ENCODE measurements at regions not wholly inside any gene's neighbourhood (a gene's known extent, or its start where the extent isn't known, plus 50 kb on each side); places are given as distances from the start of the nearest gene placed in this dataset.

- TF ChIP-seq CTCF (IDR thresholded peaks at IDR 0.05; ENCODE audit: insufficient read depth, low read depth, low read length, missing control alignments): no peak
- DNase-seq (ENCODE audit: low read depth): no peak
These were observed 213.2 kb upstream of the DIO3 start for GRCh38 chr14:101347893-101348777.

GRCh38 chr14:101349108-101349507 lies 212.2 kb upstream of the DIO3 start:
- DNase-seq (ENCODE audit: low read depth): no peak
- H3K4me3 ChIP-seq (ENCODE audit: low read length): no peak overlapping the region
- no peak for TF ChIP-seq CTCF (IDR thresholded peaks at IDR 0.05; ENCODE audit: insufficient read depth, low read depth, low read length, missing control alignments)

More at GRCh38 chr14:101347893-101348777, 213.2 kb upstream of the DIO3 start:
- no peak overlapping the region for H3K4me3 ChIP-seq (ENCODE audit: low read length)

GRCh38 chr14:101350021-101350420 lies 211.3 kb upstream of the DIO3 start:
- no peak for TF ChIP-seq CTCF (IDR thresholded peaks at IDR 0.05; ENCODE audit: insufficient read depth, low read depth, low read length, missing control alignments)
- DNase-seq (ENCODE audit: low read depth): no peak
- no peak overlapping the region for H3K4me3 ChIP-seq (ENCODE audit: low read length)

GRCh38 chr14:101350691-101351090 lies 210.6 kb upstream of the DIO3 start:
- no peak for TF ChIP-seq CTCF (IDR thresholded peaks at IDR 0.05; ENCODE audit: insufficient read depth, low read depth, low read length, missing control alignments)
- H3K4me3 ChIP-seq (ENCODE audit: low read length): no peak overlapping the region
- DNase-seq (ENCODE audit: low read depth): no peak

GRCh38 chr14:101351146-101351545 lies 210.1 kb upstream of the DIO3 start:
- no peak for TF ChIP-seq CTCF (IDR thresholded peaks at IDR 0.05; ENCODE audit: insufficient read depth, low read depth, low read length, missing control alignments)
- no peak overlapping the region for H3K4me3 ChIP-seq (ENCODE audit: low read length)
- DNase-seq (ENCODE audit: low read depth): no peak

- H3K4me3 ChIP-seq (ENCODE audit: low read length): no peak overlapping the region
- TF ChIP-seq CTCF (IDR thresholded peaks at IDR 0.05; ENCODE audit: insufficient read depth, low read depth, low read length, missing control alignments): no peak
- no peak for DNase-seq (ENCODE audit: low read depth)
These were observed 209.5 kb upstream of the DIO3 start for GRCh38 chr14:101351769-101352168.

- H3K4me3 ChIP-seq (ENCODE audit: low read length): no peak overlapping the region
- no peak for TF ChIP-seq CTCF (IDR thresholded peaks at IDR 0.05; ENCODE audit: insufficient read depth, low read depth, low read length, missing control alignments)
- no peak for DNase-seq (ENCODE audit: low read depth)
These were observed 208.7 kb upstream of the DIO3 start for GRCh38 chr14:101352567-101352966.

Data from epithelial cell of esophagus (primary cell).